Myocyte (in vitro differentiated cells): ENCODE measurements at regions not wholly inside any gene's neighbourhood (a gene's known extent, or its start where the extent isn't known, plus 50 kb on each side); places are given as distances from the start of the nearest gene placed in this dataset.

ENCODE experiments used
- DNase-seq: peaks from one replicate; pipeline ENCODE4 v3.0.0-alpha.2; 2012; ENCODE audit warnings: low read depth

- peak; percentile 90 for DNase-seq
Measured at GRCh38 chr11:86193297-86194095, 51.1 kb upstream of the EED start.

DNA sequence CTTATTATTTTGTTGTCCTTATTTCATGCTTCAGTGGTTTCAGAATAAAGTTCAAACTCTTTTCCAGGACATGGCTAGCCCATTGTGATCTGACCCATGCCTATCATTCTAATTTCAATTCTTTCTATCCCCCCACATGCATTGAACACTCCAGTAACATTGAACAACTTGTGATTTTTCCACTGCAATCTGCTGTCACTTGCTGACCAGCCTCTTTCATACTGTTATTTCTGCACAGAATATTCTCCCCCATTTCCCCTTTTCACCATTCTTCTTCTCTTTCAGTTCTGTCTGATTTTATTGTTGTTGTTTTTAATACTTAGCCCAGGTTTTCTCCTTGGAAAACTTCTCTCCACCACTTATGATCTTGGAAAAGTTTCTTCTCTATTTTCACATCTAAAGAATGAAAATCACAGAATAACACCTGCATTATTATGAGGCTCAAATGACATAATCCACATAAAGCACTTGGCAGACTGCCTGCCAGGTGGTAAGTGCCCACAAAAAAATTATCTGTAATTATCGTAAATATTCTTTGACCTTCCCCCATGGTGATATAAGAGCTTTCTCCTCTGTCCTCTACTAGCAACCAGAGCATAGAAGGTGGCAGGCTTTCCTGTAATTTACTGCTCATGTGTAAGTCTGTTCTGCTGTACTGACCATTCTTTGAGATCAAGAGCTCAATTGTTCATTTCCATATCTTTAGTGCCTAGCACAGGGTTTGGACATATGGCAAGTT lies 51.9 kb upstream of the EED start:
- no peak for DNase-seq

GRCh38 chr11:86191874-86192273 lies 52.7 kb upstream of the EED start:
- DNase-seq, result no peak

- no peak for DNase-seq
Measured at GRCh38 chr11:86187027-86187426, 57.5 kb upstream of the EED start.

GRCh38 chr11:86186386-86186785 lies 58.2 kb upstream of the EED start:
- no peak for DNase-seq

- DNase-seq, result no peak
Measured at GRCh38 chr11:86185381-86185750, 59.2 kb upstream of the EED start.

DNA sequence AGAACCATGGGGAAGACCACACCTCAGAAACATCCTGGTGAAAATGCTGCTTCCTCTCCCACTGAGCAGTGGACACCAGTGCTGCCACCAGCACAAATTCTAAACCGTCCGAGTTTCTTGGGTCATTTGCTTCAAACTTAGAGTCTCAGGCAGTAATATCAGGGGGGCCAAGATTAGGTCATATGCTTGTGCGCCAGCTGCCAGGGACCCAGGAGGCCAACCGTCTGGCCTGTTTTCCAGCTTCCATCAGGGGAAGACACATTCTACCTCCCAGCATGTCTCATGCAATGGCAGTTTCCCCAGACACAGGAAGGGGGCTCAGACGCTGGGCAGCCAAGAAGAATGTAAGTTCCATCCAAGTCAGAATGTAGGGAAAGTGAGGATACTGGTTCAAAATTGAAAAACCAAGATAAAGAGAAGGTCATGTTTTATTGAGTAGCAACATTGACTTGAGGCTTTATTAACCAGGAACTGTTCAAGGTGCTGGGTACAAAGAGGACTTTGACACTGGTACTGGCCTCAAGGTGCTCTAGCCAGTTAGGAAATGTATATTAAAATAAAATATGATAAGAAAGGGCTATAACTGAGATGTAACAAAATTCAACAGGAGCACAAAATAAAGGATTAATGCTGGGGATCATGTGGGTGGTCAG lies 59.7 kb upstream of the EED start:
- DNase-seq, result no peak

DNA sequence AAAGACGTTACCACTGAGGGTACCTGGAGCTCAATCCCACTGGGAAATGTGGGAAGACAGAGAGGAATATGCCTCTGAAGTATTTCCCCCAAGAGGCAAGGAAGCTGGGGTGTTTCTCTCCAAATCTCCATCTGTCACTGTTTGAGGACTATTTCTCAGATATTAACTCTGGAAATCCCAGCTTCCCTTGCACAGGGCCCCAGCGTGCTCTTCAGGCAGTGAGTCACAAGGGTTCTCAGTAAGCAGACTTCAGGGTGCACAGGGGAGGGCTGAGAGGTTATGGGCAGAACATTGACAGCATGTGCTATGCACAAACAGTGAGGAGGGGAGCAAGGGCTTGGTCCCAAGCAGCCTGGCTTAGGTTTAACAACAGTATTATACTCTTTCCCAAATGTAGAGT lies 60.9 kb upstream of the EED start:
- peak; percentile 35 for DNase-seq

GRCh38 chr11:86182976-86183584 lies 61.5 kb upstream of the EED start:
- no peak for DNase-seq

- DNase-seq, result no peak
Measured at GRCh38 chr11:86181379-86181778, 63.2 kb upstream of the EED start.

GRCh38 chr11:86180851-86181250 lies 63.7 kb upstream of the EED start:
- no peak for DNase-seq

DNA sequence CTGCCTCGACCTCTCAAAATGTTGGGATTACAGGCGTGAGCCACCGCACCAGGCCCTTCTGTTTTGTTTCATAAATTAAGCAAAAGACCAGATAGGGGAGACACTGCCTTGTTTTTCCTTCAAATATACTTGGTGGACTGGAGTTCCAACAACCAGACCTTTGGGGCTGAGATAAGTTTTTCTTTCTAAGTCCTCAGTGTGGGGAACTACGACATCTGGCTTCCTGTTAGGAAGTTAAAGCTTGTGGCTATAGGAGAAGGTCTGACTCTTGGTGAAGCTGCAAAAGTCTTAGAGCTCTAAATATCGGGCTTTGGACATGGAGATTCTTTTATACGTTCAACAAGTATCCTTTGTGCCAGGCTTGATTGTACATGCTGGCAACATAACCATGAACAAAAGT lies 64.1 kb upstream of the EED start:
- DNase-seq, result no peak

GRCh38 chr11:86179646-86180064 lies 64.9 kb upstream of the EED start:
- DNase-seq, result no peak

GRCh38 chr11:86177302-86177701 lies 67.3 kb upstream of the EED start:
- no peak for DNase-seq

DNA sequence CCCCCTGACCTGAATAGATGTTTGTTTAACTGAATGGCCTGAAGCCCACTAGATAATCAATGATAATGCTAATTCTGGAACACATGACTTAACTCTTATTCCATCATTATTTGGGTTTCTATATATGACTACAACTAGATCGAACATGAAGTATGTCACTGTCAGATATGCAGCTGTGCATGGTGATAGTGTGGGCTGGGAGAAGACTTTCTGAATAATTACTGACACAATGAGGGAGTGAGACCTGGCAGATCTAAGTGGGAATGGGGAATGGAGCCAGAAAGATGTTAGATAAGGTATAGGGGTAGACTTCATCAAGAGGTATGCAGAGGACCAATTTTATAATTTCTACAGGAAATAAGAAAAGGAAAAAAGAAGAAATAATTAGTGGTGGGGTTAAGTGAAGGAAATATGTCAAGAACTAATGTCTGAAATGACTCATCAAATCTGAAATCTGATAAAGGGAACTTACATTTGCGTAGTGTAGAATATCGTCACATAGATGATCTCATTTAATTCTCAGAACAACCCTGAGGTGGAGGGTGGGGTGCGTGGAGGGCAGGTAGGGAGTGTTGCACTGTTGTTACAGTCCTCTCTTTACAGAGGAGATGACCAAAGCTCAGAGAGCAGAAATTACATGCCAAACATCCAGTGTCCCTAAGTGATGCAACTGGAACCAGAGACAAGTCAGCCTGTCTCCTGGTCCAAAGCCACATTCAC lies 68.2 kb upstream of the EED start:
- DNase-seq, result no peak

GRCh38 chr11:86175626-86176025 lies 68.9 kb upstream of the EED start:
- no peak for DNase-seq

DNA sequence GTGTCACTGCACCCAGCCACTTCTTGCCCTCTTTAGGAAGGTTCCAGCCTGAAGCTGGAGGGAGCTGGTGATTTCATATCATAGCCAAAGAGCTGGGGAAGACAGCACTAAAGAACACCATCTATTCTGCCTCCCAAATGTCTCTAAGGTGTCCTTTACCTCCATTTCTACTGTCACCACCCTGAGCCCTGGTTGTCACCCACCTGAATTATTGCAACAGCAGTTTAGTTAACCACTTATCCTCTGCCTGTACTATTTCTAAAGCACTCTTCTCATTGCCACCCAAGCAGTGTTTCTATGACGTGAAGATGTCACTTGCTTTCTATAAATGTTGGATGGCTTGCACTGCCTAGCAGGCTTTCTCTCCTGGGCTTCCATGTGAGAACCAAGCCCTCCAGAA lies 69.4 kb upstream of the EED start:
- DNase-seq, result no peak

DNA sequence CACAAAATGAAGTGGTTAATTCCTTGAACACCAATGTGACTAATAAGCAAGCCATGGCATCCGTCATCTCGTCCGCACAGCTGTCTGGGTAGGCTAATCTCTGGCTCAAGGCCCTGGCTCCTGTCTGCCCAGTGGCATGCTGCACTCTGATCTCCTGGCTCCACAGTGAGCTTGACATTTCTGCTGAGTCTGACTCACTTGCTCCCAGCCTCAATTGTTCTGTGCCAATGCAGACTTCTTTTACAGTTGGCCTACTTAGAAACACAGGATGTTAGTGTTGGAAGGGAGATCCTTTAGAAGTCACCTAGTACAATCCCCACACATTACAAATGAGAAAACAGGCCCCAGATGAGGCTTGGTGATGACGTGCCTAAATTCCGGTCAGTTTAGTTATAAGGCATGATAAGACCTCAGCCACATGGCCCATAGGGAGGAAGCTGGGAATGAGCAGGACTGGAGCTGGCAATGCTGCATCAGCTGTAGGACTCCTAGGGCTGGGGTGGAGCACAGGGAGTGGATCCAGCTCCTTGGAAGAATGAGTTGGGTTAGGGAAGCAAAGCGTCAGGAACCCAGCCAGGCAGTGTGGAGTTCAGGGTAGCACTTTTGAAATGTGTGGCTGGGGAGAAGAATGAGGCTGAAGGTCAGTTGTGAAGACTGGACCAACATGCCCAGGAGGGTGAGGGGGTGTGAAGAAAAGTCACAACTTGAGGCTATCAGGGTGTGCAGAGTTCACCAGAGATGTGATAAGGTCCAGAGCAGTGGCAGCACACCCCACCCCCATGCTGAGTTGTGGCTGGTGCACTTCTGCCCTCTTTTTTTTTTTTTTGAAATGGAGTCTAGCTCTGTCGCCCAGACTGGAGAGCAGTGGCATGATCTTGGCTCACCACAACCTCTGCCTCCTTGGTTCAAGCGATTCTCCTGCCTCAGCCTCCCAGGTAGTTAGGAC lies 70.2 kb upstream of the EED start:
- peak; percentile 98 for DNase-seq

DNA sequence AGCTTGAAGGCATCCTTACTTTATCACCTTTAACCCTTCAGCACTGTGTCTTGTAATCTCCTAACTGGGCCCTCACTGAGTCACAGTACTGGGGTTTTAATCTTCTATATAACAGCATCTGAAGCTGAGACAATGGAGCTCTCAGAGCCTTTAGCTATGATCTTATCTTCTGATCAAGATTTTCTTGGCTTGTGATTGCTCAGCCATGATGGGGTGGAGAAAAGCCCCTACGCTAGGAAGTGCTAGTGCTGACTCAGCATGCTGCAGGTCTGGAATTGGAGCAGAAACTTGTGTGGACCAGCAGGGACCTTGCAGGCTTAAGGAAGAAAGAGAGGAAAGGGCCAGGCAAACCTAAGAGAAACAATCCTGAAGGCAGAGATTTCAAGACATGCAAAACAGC lies 71.7 kb upstream of the EED start:
- no peak for DNase-seq

GRCh38 chr11:86171627-86172026 lies 72.9 kb upstream of the EED start:
- no peak for DNase-seq
